CD14-positive monocyte (primary cell): ENCODE measurements at regions not wholly inside any gene's neighbourhood (a gene's known extent, or its start where the extent isn't known, plus 50 kb on each side); places are given as distances from the start of the nearest gene placed in this dataset.

Experiments
- DNase-seq, 3 donors: peaks; one replicate each; pipeline ENCODE4 v3.0.0-alpha.2; 2011 to 2022
- H2AFZ ChIP-seq: 2 replicates; pipeline ENCODE4 v1.6.0; 2012; ENCODE audit warnings: mild to moderate bottlenecking, low read depth, low read length, inconsistent platforms; ENCODE audit not compliant: insufficient read depth, poor library complexity, severe bottlenecking
- H3K27ac ChIP-seq, 2 donors: 1 replicate in 1 of 2; 2 replicates in 1 of 2; pipeline ENCODE4 v1.5.1; 2012 to 2013; ENCODE audit warnings: low read length in 2 of 2, control low read depth in 1 of 2, inconsistent platforms in 1 of 2, low read depth in 1 of 2, mild to moderate bottlenecking in 1 of 2
- H3K27me3 ChIP-seq, 2 donors: one replicate each; pipeline versions ENCODE4 v1.6.0 to v1.6.1; 2011 to 2013; ENCODE audit warnings: low read length in 2 of 2; ENCODE audit not compliant: control insufficient read depth in 2 of 2, insufficient read depth in 2 of 2
- H3K36me3 ChIP-seq, 2 donors: replicated peaks in 1 of 2; 1 replicate in 1 of 2; 2 replicates in 1 of 2; pipeline versions ENCODE4 v1.5.1 to v1.6.1; 2012 to 2013; ENCODE audit warnings: low read length in 2 of 2, control low read depth in 1 of 2, inconsistent platforms in 1 of 2, mild to moderate bottlenecking in 1 of 2; ENCODE audit not compliant: insufficient read depth in 2 of 2, control insufficient read depth in 1 of 2
- H3K4me1 ChIP-seq, 2 donors: 1 replicate in 1 of 2; 2 replicates in 1 of 2; pipeline versions ENCODE4 v1.5.1 to v1.6.1; 2012 to 2013; ENCODE audit warnings: low read length in 2 of 2, control low read depth in 1 of 2, inconsistent platforms in 1 of 2, mild to moderate bottlenecking in 1 of 2, moderate library complexity in 1 of 2; ENCODE audit not compliant: insufficient read depth in 2 of 2, control insufficient read depth in 1 of 2
- H3K4me2 ChIP-seq: replicated peaks from 2 replicates; pipeline ENCODE3; 2012; ENCODE audit warnings: low read length, moderate library complexity, mild to moderate bottlenecking; ENCODE audit not compliant: poor library complexity, severe bottlenecking; ENCODE audit errors: extremely low read depth
- H3K4me3 ChIP-seq, 3 experiments: fragments of 200-600 bp in 1 of 3; sonication (generic) in 1 of 3; replicated peaks in 1 of 3; 1 replicate in 2 of 3; 2 replicates in 1 of 3; pipeline ENCODE4 v1.5.1; 2011 to 2013; ENCODE audit warnings: low read length in 3 of 3, mild to moderate bottlenecking in 3 of 3, control low read depth in 2 of 3, low read depth in 2 of 3, inconsistent platforms in 1 of 3, moderate library complexity in 1 of 3
- H3K79me2 ChIP-seq: 2 replicates; pipeline ENCODE4 v1.6.0; 2012; ENCODE audit warnings: mild to moderate bottlenecking, control low read depth, inconsistent platforms, low read length, moderate library complexity; ENCODE audit not compliant: insufficient read depth
- H3K9ac ChIP-seq: 2 replicates; pipeline ENCODE4 v1.6.0; 2017; ENCODE audit warnings: low read length, mild to moderate bottlenecking; ENCODE audit not compliant: insufficient read depth, poor library complexity, severe bottlenecking
- H3K9me3 ChIP-seq, 2 donors: replicated peaks in 1 of 2; 1 replicate in 1 of 2; 2 replicates in 1 of 2; pipeline versions ENCODE4 v1.5.1 to v1.6.1; 2012 to 2013; ENCODE audit warnings: low read length in 2 of 2, control low read depth in 1 of 2; ENCODE audit not compliant: control insufficient read depth in 1 of 2, insufficient read depth in 1 of 2
- H4K20me1 ChIP-seq: 2 replicates; pipeline ENCODE4 v1.6.0; 2012; ENCODE audit warnings: mild to moderate bottlenecking, low read length, control low read depth, moderate library complexity; ENCODE audit not compliant: insufficient read depth
- H3K27ac Mint-ChIP-seq, 7 donors: one replicate each; pipeline ENCODE4 v1.8.0; 2020; ENCODE audit warnings: mild to moderate bottlenecking in 7 of 7, mixed read lengths in 7 of 7, moderate library complexity in 6 of 7, inconsistent platforms in 2 of 7
- H3K27me3 Mint-ChIP-seq, 3 donors: one replicate each; pipeline ENCODE4 v1.8.0; 2021 to 2022; ENCODE audit warnings: low read depth in 3 of 3, mild to moderate bottlenecking in 3 of 3, mixed read lengths in 3 of 3, moderate library complexity in 3 of 3, inconsistent platforms in 1 of 3
- H3K36me3 Mint-ChIP-seq, 2 donors: one replicate each; pipeline ENCODE4 v1.8.0; 2020; ENCODE audit warnings: mixed read lengths in 2 of 2, inconsistent platforms in 1 of 2, mild to moderate bottlenecking in 1 of 2
- H3K4me1 Mint-ChIP-seq: one replicate; pipeline ENCODE4 v1.8.0; 2020; ENCODE audit warnings: mild to moderate bottlenecking, mixed read lengths
- H3K4me3 Mint-ChIP-seq, 2 donors: one replicate each; pipeline ENCODE4 v1.8.0; 2020; ENCODE audit warnings: mild to moderate bottlenecking in 2 of 2, mixed read lengths in 2 of 2, moderate library complexity in 1 of 2
- H3K9me3 Mint-ChIP-seq, 7 donors: one replicate each; pipeline ENCODE4 v1.8.0; 2020 to 2022; ENCODE audit warnings: mixed read lengths in 7 of 7, mild to moderate bottlenecking in 6 of 7, moderate library complexity in 6 of 7, inconsistent platforms in 2 of 7
- WGBS: methylation state at CpG from one replicate; pipeline ENCODE4 v1.1.5; 2013; ENCODE audit warnings: missing lambda C conversion rate; ENCODE audit not compliant: insufficient coverage; 5-methylcytosine and 5-hydroxymethylcytosine counted together
- intact Hi-C, 2 donors: fragments of 100-400 bp; cut with micrococcal nuclease; formaldehyde crosslinking; loops; one replicate each; pipeline versions ENCODE4 v1.15.0 to v1.15.1; 2023
- TF ChIP-seq, protein P1 (sequence below): fragments of 200-600 bp; IDR thresholded peaks from one replicate; pipeline ENCODE4 v1.8.0; 2022; ENCODE audit warnings: antibody characterized with exemption, mild to moderate bottlenecking

DNA sequence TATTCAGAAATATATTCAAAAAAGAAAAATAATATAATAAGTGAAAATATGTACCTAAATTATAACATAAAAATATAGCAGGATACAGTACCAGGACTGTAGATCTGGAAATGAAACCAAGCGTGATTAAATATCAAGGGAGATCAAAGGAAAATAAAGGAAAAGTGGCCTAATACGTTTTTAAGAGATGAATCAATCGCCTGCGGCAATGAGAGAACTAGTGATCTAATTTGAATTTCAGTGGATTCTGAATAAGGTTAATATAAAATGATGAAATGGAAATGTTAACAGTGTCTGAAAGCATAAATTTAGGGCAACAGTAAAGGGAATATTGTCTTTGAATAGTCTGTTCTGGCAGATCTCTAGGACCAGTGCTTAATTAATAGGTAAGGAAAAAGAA, 1761.9 kb upstream of the ACO1 start:
- 68% methylated on average over 3 of the region's 4 CpGs for WGBS
- TF ChIP-seq, protein P1, sequence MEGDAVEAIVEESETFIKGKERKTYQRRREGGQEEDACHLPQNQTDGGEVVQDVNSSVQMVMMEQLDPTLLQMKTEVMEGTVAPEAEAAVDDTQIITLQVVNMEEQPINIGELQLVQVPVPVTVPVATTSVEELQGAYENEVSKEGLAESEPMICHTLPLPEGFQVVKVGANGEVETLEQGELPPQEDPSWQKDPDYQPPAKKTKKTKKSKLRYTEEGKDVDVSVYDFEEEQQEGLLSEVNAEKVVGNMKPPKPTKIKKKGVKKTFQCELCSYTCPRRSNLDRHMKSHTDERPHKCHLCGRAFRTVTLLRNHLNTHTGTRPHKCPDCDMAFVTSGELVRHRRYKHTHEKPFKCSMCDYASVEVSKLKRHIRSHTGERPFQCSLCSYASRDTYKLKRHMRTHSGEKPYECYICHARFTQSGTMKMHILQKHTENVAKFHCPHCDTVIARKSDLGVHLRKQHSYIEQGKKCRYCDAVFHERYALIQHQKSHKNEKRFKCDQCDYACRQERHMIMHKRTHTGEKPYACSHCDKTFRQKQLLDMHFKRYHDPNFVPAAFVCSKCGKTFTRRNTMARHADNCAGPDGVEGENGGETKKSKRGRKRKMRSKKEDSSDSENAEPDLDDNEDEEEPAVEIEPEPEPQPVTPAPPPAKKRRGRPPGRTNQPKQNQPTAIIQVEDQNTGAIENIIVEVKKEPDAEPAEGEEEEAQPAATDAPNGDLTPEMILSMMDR = no peak
- no peak overlapping the region for H3K4me3 Mint-ChIP-seq
- H3K27me3 Mint-ChIP-seq = no peaks in the 10 kb centered on the region
- H3K36me3 Mint-ChIP-seq = no peaks in the 10 kb centered on the region
- H3K9me3 Mint-ChIP-seq = peaks cover 0 to 2% (median 0%) of the 10 kb centered on the region in 7 donors
- H4K20me1 ChIP-seq = no peaks in the 10 kb centered on the region
- H3K4me2 ChIP-seq = no peak overlapping the region
- intact Hi-C loops = no loop called here
- no peaks in the 10 kb centered on the region for H3K9me3 ChIP-seq
- H3K4me1 Mint-ChIP-seq = no peaks in the 10 kb centered on the region
- H3K36me3 ChIP-seq = no peaks in the 10 kb centered on the region
- H3K4me1 ChIP-seq = no peaks in the 10 kb centered on the region
- H3K79me2 ChIP-seq = no peaks in the 10 kb centered on the region
- H3K27ac Mint-ChIP-seq = no peak overlapping the region
- H2AFZ ChIP-seq = no peak overlapping the region
- DNase-seq = no peak
- H3K4me3 ChIP-seq = no peak overlapping the region
- H3K9ac ChIP-seq = no peak overlapping the region
- H3K27me3 ChIP-seq = no peaks in the 10 kb centered on the region
- H3K27ac ChIP-seq = no peak overlapping the region

DNA sequence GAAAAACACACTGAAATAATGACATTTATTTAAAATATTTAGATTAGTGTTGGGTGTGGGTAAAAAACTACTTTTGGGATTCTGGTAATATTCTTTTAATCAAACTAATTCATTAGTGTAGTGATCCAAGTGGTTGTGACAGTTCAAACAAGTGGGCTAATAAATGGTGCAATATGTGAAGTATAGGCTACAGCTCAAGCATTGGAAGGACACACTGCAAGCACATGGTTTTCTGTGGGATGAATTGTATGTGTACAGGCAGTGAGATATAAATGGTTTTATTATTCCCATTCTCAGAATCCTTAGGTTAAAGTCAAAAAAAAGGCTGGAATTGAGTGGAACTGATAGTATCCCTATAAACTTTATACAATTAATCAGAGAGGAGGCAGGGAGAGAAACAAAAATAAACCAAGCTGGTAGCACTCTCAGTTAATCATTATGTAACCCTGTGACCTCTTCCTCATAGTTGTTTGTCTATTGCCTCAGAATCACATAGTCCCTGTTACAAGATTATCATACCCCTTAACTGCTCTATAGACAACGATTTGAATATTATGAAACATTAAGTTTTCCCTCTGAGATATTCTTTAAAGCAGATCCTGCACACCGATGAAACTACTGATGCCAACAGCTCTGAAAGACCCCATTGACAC, 1755.4 kb upstream of the ACO1 start:
- Histone ChIP-seq H3K4me2 (no peak overlapping the region), H3K9me3 (no peaks in the 10 kb centered on the region), H3K79me2 (no peaks in the 10 kb centered on the region), H3K4me1 (no peaks in the 10 kb centered on the region), H2AFZ (no peak overlapping the region), H3K27ac (no peak overlapping the region), H3K4me3 (no peak overlapping the region), H3K36me3 (no peaks in the 10 kb centered on the region), H3K9ac (no peak overlapping the region), H4K20me1 (no peaks in the 10 kb centered on the region), H3K27me3 (no peaks in the 10 kb centered on the region)
- H3K27ac Mint-ChIP-seq = no peak overlapping the region
- H3K36me3 Mint-ChIP-seq = no peaks in the 10 kb centered on the region
- H3K27me3 Mint-ChIP-seq = no peaks in the 10 kb centered on the region
- WGBS = 100% methylated on average over 1 of the region's 2 CpGs
- DNase-seq = no peak
- TF ChIP-seq, protein P1 = no peak
- no peaks in the 10 kb centered on the region for H3K9me3 Mint-ChIP-seq
- intact Hi-C loops = no loop called here
- H3K4me1 Mint-ChIP-seq = no peaks in the 10 kb centered on the region
- no peak overlapping the region for H3K4me3 Mint-ChIP-seq
